ENCODE measurements at regions not wholly inside any gene's neighbourhood (a gene's known extent, or its start where the extent isn't known, plus 50 kb on each side); places are given as distances from the start of the nearest gene placed in this dataset.

DNA sequence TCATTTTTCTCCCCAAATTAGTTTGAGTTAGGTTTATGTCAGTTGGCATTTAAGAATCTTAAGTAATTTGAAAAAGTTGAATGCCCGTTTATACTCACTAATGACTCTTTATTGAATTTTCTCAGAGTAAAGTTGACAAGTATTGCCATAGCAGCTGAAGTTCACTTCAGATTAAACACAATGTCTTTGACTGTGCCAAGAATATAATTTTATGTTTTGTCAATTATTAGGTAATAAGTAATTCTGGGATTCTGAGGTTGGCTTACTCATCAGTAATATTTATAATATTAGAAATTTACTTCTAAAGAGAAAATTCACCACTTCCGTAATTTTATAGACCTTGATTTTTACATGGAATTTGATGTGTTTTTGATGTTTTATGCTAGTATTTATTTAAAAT is 369.3 kb upstream of the TMPRSS15 start:
- TF ChIP-seq, protein P1, sequence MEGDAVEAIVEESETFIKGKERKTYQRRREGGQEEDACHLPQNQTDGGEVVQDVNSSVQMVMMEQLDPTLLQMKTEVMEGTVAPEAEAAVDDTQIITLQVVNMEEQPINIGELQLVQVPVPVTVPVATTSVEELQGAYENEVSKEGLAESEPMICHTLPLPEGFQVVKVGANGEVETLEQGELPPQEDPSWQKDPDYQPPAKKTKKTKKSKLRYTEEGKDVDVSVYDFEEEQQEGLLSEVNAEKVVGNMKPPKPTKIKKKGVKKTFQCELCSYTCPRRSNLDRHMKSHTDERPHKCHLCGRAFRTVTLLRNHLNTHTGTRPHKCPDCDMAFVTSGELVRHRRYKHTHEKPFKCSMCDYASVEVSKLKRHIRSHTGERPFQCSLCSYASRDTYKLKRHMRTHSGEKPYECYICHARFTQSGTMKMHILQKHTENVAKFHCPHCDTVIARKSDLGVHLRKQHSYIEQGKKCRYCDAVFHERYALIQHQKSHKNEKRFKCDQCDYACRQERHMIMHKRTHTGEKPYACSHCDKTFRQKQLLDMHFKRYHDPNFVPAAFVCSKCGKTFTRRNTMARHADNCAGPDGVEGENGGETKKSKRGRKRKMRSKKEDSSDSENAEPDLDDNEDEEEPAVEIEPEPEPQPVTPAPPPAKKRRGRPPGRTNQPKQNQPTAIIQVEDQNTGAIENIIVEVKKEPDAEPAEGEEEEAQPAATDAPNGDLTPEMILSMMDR (conservative IDR thresholded peaks at IDR 0.05; ENCODE audit: low read depth, low read length) = no peak
- H3K4me3 ChIP-seq (ENCODE audit: low read depth, low read length) = no peak overlapping the region
- DNase-seq (ENCODE audit: low read depth) = no peak

DNA sequence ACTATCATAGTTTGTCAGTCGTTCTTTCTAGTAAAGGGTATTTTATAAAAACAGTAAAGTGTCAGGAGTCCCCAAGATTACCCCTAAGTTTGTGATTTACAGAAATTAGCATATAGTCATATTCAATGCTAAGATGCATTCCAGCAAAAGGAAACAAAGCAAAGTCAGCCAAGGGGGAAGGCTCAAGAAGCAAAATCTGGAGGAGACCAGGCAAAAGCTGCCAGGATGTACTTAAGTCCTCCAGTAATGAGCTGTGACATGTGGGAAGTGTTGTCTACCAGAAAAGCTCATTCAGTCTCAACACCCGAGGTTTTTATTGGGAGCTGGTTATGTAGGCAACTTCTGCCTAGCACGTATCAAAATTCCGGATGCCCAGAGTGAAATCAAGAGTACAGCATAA is 373.4 kb upstream of the TMPRSS15 start:
- DNase-seq (ENCODE audit: low read depth) = no peak
- TF ChIP-seq, protein P1 (conservative IDR thresholded peaks at IDR 0.05; ENCODE audit: low read depth, low read length) = no peak
- H3K4me3 ChIP-seq (ENCODE audit: low read depth, low read length) = no peak overlapping the region

GRCh38 chr21:18782721-18783120 is 379.1 kb upstream of the TMPRSS15 start:
- TF ChIP-seq, protein P1 (conservative IDR thresholded peaks at IDR 0.05; ENCODE audit: low read depth, low read length) = no peak
- DNase-seq (ENCODE audit: low read depth) = no peak
- no peak overlapping the region for H3K4me3 ChIP-seq (ENCODE audit: low read depth, low read length)

DNA sequence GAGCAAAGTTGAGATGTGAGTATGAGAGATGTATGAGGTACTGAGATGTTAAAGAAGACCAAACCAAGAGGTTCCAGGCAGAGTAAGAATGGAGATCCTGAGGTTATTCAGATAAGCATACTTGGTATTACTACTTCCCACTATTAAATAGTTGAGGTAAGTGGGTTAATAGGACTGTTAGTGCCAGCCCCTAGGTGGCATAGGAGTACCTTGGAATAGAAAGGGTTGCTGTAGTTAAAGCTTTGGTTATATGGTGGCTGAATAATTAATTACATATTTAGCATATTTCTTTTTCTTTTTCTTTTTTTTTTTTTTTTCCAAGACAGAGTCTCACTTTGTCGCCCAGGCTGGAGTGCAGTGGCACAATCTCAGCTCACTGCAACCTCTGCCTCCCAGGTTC is 397.9 kb upstream of the TMPRSS15 start:
- TF ChIP-seq, protein P1 (conservative IDR thresholded peaks at IDR 0.05; ENCODE audit: low read depth, low read length) = peak; percentile 48
- DNase-seq (ENCODE audit: low read depth) = peak; percentile 51
- no peak overlapping the region for H3K4me3 ChIP-seq (ENCODE audit: low read depth, low read length)

DNA sequence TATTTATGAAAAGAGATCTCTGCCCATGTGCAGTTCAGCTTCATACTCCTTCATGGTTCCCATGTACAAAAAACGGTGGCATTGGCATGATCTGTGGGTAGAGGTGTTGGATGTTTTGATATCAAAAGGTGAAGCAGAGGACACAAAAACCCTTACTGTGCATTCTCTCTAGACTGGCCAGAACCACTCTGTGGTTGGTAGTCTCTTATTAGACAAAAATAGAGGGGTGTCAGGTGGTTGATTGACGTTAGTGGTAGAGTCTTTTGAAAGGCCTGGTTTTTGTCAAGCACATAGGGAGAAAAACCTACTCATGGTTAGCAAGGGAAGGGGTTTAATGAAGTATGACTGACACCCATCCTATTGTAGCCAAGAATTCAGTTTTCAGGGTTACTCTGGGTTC is 400.0 kb upstream of the TMPRSS15 start:
- no peak overlapping the region for H3K4me3 ChIP-seq (ENCODE audit: low read depth, low read length)
- no peak for DNase-seq (ENCODE audit: low read depth)
- TF ChIP-seq, protein P1 (conservative IDR thresholded peaks at IDR 0.05; ENCODE audit: low read depth, low read length) = no peak

DNA sequence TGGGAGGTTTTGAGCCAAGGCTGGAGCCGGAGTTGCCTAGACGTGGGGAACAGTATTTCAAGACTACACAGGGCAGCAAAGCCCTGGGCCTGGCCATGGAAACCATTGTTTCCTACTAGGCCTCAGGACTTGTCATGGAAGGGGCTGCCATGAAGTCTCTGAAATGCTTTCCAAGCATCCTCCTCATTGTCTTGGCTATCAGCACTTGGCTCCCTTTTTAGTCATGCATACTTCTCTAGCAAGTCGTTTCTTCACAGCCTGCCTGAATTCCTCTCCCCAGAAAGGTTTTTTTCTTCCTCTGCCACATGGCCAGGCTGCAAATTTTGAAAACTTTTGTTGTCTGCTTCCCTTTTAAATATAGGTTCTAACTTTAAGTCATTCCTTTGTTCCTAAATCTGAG is 406.6 kb upstream of the TMPRSS15 start:
- DNase-seq (ENCODE audit: low read depth) = peak; percentile 9
- TF ChIP-seq, protein P1 (conservative IDR thresholded peaks at IDR 0.05; ENCODE audit: low read depth, low read length) = no peak
- no peak overlapping the region for H3K4me3 ChIP-seq (ENCODE audit: low read depth, low read length)

DNA sequence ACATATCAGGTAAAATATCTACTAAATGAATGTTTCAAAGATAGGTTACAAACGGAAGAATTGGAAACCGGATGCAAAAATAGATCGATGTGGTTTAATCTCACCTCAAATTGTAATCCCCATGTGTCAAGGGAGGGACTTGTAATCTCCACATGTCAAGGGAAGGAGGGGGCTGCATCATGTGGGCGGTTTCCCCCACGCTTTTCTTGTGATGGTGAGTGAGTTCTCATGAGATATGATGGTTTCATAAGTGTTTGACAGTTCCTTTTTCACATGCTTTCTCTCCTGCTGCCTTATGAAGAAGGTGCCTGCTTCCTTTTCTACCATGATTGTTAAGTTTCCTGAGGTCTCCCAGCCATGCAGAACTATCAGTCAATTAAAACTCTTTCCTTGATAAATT is 408.7 kb upstream of the TMPRSS15 start:
- TF ChIP-seq, protein P1 (conservative IDR thresholded peaks at IDR 0.05; ENCODE audit: low read depth, low read length) = no peak
- H3K4me3 ChIP-seq (ENCODE audit: low read depth, low read length) = no peak overlapping the region
- DNase-seq (ENCODE audit: low read depth) = no peak
